ENCODE measurements at regions not wholly inside any gene's neighbourhood (a gene's known extent, or its start where the extent isn't known, plus 50 kb on each side); places are given as distances from the start of the nearest gene placed in this dataset.
"Not testable (repeated sequence)": the region's sequence is repeated elsewhere in the genome, so short reads cannot be mapped to it uniquely, and the experiment has no call there.

DNA sequence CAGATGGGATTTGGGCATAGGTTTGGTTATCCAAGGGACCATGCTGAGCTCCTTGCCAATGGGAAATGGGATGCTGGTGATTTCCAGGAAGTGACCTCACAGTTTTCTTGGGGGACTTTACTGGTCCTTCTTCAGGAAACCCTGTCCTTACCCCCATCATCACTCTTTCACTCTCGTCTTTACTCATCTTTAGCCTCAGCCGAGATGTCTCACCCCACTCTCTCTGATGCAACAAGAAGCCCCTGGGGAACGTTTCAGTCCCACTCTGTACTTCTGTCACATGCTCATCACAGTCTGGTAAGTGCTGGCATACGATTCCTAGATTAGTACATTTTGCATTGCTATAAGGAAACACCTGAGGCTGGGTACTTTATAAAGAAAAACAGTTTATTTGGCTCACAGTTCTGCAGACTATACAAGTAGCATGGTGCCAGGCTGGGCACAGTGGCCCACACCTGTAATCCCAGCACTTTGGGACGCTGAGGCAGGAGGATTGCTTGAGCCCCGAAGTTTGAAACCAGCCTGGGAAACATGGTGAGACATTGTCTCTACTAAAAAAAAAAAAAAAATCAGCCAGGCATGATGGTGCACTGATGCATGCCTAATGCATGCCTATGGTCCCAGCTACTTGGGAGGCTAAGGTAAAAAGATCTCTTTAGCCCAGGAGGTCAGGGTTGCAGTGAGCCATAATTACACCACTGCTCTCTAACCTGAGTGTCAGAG, 63.5 kb upstream of the VKORC1L1 start:
- no peak for DNase-seq (ENCODE audit: low spot score in 2 of 2)
- no peak overlapping the region for H3K4me3 ChIP-seq (ENCODE audit: low read depth, poor library complexity, severe bottlenecking)
- TF ChIP-seq POLR2A (IDR thresholded peaks at IDR 0.05): no peak
- TF ChIP-seq, protein P1, sequence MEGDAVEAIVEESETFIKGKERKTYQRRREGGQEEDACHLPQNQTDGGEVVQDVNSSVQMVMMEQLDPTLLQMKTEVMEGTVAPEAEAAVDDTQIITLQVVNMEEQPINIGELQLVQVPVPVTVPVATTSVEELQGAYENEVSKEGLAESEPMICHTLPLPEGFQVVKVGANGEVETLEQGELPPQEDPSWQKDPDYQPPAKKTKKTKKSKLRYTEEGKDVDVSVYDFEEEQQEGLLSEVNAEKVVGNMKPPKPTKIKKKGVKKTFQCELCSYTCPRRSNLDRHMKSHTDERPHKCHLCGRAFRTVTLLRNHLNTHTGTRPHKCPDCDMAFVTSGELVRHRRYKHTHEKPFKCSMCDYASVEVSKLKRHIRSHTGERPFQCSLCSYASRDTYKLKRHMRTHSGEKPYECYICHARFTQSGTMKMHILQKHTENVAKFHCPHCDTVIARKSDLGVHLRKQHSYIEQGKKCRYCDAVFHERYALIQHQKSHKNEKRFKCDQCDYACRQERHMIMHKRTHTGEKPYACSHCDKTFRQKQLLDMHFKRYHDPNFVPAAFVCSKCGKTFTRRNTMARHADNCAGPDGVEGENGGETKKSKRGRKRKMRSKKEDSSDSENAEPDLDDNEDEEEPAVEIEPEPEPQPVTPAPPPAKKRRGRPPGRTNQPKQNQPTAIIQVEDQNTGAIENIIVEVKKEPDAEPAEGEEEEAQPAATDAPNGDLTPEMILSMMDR (IDR thresholded peaks at IDR 0.05): no peak
- WGBS, 2 donors: 80 to 92% methylated on average over 6 of the region's 6 CpGs
- intact Hi-C loops (cut with DNase I; ENCODE audit: low total_unique reads): no loop called here

DNA sequence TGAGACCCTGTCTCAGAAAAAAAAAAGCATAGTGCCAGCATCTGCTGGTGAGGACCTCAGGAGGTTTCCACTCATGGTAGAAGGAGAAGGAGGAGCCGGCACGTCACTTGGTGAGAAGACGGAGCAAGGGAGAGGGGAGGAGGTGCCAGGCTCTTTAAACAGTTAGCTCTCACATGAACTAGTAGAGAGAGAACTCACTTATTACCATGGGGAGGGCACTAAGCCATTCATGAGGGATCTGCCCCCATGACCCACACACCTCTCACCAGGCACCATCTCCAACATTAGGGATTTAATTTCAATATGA, 62.9 kb upstream of the VKORC1L1 start:
- TF ChIP-seq POLR2A (IDR thresholded peaks at IDR 0.05): no peak
- TF ChIP-seq, protein P1 (IDR thresholded peaks at IDR 0.05): no peak
- 90 to 96% methylated on average over 3 of the region's 3 CpGs for WGBS, 2 donors
- DNase-seq (ENCODE audit: low spot score in 2 of 2): no peak
- no peak overlapping the region for H3K4me3 ChIP-seq (ENCODE audit: low read depth, poor library complexity, severe bottlenecking)
- intact Hi-C loops (cut with DNase I; ENCODE audit: low total_unique reads): no loop called here

DNA sequence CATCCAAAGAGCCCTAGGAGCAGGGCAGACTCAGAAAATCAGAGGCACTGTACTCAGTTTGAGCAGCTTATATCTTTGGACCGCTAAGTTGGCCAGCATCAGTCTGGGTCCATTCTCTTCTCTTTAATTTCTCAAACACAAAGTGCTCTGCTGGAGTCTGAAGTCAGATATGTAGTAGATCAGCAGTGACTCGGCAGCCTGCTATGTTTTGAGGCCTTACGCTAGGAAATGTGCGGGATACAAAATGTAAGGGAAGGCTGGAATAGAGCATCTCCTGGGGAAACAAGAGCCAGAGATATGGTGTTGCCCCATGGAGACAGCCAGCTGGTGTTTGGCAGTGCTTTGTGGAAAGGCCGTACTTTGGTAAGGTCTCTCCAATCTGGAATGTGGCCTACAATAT, 60.6 kb upstream of the VKORC1L1 start:
- TF ChIP-seq, protein P1 (IDR thresholded peaks at IDR 0.05): no peak
- no peak for TF ChIP-seq POLR2A (IDR thresholded peaks at IDR 0.05)
- WGBS, 2 donors: 90 to 99% methylated on average over 5 of the region's 5 CpGs
- no peak for DNase-seq (ENCODE audit: low spot score in 2 of 2)
- no peak overlapping the region for H3K4me3 ChIP-seq (ENCODE audit: low read depth, poor library complexity, severe bottlenecking)
- intact Hi-C loops (cut with DNase I; ENCODE audit: low total_unique reads): no loop called here

DNA sequence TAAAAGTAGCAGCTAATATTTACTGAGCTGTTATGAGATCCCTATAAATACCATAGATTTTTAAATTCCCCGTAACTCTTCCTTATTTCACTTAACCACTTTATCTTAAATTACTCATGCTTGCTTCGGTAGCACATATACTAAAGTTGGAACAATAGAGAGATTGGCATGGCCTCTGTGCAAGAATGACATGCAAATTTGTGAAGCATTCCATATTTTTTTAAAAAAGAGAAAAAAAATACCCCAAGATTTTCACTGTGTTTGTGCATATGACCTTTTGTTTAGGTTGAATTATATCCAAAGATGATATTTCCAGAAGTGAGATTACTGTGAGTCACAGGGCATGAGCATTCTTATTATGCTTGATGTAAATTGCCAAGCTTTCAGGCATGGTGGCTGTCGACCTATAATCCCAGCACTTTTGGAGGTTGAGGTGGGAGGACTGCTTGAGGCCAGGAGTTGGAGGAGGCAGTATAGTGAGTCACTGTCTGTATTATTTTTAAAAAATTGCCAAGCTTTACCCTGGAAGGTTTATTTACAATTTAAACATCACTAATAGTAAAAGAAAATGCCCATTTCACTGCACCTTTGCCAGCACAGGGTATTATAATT, 58.2 kb upstream of the VKORC1L1 start:
- H3K4me3 ChIP-seq (ENCODE audit: low read depth, poor library complexity, severe bottlenecking); intact Hi-C loops (cut with DNase I; ENCODE audit: low total_unique reads); DNase-seq (ENCODE audit: low spot score in 2 of 2): not testable (repeated sequence)
- 76 to 94% methylated on average over 3 of the region's 3 CpGs for WGBS, 2 donors

DNA sequence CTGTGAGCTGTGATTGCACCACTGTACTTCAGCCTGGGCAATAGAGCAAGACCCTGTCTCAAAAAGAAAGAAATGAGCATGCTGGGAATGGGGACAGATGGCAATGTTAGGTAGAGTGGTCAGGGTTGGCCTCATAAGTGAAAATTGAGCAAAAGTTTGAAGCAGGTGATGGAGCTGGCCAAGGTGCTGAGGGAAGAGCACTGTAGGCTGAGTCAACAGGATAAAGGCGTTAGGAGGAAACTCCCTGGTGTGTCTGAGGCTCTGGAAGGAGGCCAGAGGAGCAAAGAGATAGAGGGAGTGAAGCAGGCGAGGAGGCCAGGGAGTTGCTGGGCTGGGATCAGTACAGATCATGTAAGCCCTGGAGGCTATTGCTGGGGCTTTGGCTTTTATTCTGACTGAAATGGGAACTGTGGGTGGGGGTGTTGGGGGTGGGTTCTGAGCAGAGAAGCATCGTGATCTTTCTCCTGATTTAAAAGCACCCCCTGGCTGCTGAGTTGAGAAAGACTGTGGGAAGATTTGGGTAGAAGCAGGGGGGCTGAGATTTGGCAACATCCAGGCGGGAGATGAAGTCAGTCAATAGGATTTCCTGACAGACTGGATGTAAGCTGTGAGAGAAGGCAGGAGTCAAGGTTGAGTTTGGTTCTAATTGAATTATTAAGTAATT, 52.5 kb upstream of the VKORC1L1 start:
- TF ChIP-seq, protein P1 (IDR thresholded peaks at IDR 0.05): no peak
- no peak for TF ChIP-seq POLR2A (IDR thresholded peaks at IDR 0.05)
- DNase-seq (ENCODE audit: low spot score in 2 of 2): no peak
- no peak overlapping the region for H3K4me3 ChIP-seq (ENCODE audit: low read depth, poor library complexity, severe bottlenecking)
- WGBS, 2 donors: 39 to 45% methylated on average over 4 of the region's 4 CpGs
- intact Hi-C loops (cut with DNase I; ENCODE audit: low total_unique reads): no loop called here

Data from lower leg skin (tissue), 4 donors.